Activated CD4-positive, CD25-positive, alpha-beta regulatory T cell (primary cell): ENCODE measurements at regions not wholly inside any gene's neighbourhood (a gene's known extent, or its start where the extent isn't known, plus 50 kb on each side); places are given as distances from the start of the nearest gene placed in this dataset.

Experiments
- DNase-seq, 4 experiments: peaks; one replicate each; lab custom pipeline; 2025; lab: John Stamatoyannopoulos, UW

DNA sequence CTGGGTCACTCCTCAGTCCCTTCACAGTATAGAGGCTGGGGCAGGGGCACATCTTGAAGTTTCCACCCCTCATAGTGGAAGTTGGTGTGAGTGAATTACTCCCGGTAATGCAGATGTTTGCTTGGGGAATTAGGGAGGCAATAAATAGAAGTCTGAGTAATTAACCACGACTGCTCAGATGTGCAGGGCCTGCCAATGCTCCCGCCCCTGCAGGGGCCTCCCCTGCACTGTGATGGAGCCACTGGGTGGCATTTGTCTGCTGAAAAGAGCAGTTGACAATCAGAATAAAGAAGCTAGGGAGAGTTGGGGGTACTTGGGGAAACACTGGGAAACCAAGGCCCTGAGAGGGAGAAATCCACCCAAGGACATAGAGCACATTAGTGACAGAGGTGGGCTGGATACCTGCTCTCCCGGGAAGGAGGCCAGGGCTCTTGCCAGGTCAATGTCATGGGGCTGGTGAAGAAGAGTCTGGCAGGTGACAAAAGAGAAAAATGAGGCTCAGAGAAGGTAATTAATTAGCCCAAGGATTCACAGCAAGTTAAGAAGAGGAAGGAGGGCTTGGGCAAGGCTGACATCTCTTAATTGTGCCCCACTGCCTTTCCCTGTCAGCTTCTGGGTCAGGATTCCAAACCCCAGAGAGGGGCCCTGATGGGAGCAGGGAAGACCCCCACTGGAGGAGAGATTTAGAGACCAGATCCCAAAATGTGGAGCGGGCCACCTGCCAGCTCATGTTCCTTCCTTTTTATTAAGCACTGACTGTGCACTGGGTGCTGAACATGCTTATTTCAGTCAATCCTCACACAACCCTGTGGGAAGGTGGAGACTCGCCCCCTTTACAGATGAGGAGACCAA is 436.2 kb downstream of the MATN1 start:
- no peak for DNase-seq

GRCh38 chr1:30286241-30286987 is 437.0 kb downstream of the MATN1 start:
- DNase-seq: no peak

- no peak for DNase-seq
These were observed 437.9 kb downstream of the MATN1 start for GRCh38 chr1:30285501-30285932.

GRCh38 chr1:30284728-30285475 is 438.5 kb downstream of the MATN1 start:
- no peak for DNase-seq

DNA sequence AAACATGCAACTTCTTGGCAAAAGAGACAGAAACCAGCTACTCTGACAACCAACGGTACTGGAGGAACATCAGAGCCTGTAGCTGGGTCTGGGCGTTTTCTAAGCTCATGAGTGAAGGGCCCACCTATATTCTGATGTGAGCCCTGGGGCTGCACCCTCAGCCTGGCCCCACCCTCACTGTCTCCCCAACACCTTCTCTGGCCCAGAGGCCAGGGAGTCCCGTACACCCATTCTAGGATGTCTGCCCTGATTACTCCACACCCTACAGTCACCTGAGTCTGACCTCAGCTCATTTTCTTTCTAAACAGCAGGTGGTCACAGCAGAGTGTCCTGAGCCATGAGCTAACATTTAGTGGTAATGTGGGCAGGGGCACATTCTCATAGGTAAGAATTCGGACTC is 439.2 kb downstream of the MATN1 start:
- DNase-seq: no peak

GRCh38 chr1:30283199-30283962 is 440.0 kb downstream of the MATN1 start:
- no peak for DNase-seq

DNA sequence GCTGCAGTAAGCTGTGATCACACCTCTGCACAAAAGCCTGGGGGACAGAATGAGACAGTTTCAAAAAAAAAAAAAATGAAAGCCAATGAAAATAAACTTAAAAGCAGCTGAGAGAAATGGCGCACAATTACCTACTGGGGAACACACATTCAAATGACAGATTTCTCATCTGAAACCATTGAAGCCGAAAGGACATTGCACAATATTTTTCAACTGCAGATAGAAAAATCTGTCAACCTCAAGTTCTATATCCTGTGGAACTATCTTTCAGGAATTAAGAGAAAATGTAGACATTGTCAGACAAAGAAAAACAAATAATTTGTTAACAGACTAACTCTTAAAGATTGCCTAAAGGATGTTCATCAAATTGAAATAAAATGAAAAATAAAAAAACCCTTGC is 442.8 kb downstream of the MATN1 start:
- no peak for DNase-seq

DNA sequence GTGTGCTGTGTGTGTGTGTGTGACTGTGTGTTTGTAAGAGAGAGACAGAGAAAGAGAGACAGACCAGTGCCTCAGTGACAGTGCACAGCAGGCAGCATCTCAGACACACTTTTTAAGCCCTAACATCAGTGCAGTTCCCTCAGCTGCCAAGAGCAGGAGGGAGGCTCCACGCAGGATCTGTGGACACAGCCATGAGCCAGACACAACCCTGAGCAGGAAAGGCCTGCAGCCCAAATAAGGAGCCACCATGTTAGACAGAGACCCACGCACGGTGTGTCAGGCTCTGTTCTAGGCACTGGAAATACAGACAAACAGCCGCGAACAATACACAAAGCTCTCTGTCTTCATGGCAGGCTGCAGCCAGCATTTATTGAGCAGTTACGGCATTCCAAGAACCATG is 445.5 kb downstream of the MATN1 start:
- no peak for DNase-seq

DNA sequence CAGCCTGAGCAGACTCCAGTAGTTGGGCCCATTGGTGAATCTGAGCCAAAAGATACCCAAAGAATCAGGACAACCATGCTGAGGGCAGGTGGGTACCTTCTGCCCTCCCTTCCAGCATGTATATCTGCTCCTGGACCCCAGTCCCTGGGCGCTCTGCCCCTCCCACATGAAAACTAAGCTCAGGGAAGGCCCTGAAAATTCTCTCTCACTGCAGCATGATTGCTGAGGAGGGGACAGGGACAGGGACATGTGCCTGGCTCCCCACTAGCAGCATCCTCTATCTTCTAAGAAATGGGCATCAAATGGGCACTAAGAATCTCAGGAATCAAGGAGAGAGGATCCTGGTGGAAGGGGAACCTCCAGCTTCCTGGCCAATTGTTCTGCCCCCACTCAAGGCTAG is 446.0 kb downstream of the MATN1 start:
- no peak for DNase-seq

- no peak for DNase-seq
These were observed 447.2 kb downstream of the MATN1 start for GRCh38 chr1:30275926-30276764.

DNA sequence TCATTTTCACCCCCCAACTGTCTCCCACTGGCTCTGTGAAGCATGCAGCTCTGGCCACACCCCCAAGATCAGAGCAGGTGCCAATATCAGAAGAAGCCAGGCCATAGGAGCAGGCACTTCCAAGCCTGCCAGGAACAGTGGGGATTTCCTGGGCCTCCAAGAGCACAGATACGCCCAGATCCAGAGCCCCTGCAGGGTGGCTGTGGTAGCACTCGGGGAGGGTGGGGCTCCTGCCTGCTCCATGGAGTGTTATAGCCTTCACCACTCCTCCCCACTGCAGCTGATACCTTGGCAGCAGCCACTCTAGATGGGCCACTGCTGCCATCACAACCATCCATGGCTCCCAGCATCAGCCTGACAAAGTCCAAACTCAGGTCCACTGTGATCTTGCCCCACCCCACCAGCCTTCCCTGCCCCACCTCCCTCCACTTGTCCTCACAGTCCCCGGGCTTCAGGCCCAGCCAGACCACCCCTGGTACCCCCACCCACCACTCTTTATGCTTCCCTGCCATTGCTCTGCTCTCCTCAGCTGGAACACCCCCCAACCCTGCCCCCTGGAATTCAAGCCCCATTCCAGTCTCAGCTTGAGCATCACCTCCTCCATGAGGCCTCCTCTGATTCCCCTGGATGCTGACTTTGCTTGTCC is 448.3 kb downstream of the MATN1 start:
- no peak for DNase-seq

DNA sequence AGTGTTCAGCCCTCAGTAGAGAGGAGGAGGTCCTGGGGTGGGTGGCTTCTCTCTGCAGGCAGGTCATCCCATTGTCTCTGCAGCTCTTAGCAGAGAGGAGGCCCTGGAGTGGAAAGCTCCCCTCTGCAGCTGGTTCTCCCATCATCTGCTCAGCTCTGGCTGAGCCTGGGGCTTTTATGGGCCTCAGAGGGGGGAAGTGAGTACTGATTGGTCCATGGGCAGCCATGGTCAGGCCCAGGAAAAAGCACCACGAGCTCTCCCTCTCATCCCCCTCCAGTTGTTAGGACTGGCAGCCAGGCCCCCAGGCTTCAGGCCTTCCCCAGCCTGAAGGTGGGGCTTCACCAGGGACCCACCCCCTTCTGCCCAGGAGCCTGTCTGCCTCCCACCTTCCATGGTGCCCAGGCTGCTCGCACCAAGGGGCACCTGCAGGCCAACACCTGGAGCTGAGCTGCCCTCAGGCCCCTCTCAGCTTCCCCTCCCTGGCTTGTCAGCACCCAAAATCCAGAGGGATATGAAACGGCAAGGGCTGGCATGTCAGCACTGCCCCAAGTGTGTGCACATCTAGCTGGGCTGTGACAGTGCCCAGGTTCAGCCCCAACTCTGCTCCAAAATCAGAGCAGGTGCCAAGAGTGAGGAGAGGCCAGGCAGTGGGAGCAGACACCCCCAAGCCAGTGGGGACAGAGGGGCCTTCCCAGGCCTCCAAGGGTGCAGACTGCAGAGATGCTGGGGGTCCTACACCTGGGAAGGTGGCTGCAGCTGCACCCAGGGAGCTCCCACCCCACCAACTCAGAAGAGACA is 449.0 kb downstream of the MATN1 start:
- DNase-seq: no peak

DNA sequence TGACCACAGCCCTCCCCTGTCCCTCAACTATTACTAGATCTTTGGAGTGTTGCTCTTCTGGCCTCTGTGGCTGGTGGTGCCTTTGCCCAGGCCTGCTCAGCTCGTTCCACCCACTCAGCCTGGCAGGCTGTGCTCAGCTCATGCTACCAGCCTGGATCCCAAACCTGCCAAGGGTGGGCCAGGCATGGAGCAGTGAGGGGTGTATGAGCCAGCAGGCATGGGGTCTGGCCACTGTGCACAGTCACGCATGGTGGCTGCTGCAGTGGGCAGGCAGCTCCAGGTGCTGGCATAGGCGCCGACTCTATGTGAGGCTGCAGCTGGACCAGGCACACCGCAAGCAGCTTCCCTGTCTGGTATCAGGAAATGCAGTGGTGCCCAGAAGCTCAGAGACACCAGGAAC is 449.9 kb downstream of the MATN1 start:
- no peak for DNase-seq

- no peak for DNase-seq
These were observed 450.4 kb downstream of the MATN1 start for GRCh38 chr1:30273021-30273325.

DNA sequence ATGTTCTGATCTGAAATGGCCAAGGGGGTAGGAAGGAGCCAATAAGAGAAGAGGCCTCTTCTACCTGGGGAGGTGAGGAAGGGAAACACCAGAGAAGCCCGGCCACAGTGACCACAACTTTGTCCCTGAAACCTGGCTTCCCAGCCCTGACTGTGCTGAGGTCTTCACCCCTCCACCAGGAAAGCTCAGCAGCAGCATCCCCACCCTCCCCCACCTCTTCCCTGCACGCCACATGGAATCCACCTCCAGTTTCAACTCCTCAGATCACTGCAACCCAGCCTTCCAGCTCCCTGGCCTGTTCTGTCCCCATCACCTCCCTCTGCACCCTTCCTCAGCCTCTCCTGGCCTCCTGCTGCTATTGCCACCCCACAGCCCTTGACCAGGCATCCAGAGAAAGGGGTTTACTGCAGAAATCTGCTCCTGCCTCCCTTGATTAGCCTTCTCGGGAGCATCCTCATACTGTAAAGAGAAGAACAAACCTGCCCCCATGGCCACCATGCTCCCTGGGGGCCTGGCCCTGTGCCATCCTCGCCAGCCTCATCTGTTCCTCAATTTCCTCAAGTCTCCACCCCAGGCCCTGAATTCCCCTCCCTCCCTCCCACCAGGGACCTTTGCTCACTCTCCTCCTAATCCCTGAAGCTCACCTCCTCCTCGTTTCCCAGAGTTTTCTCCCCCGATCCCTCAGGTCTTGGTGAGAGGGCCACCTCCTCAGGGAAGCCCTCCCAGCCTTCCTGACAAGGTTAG is 450.9 kb downstream of the MATN1 start:
- no peak for DNase-seq

- no peak for DNase-seq
These were observed 451.7 kb downstream of the MATN1 start for GRCh38 chr1:30271401-30272276.

- no peak for DNase-seq
These were observed 452.9 kb downstream of the MATN1 start for GRCh38 chr1:30270461-30270860.
